Loucy (cell line): ENCODE measurements at regions not wholly inside any gene's neighbourhood (a gene's known extent, or its start where the extent isn't known, plus 50 kb on each side); places are given as distances from the start of the nearest gene placed in this dataset.

Experiments
- H2AFZ ChIP-seq: fragments of 200-600 bp; sonication (generic); 2 replicates; pipeline ENCODE4 v1.6.0; 2016; ENCODE audit warnings: antibody characterized with exemption, mild to moderate bottlenecking, low read length, moderate library complexity
- H3F3A ChIP-seq: fragments of 200-600 bp; 2 replicates; pipeline ENCODE4 v1.6.0; 2016; ENCODE audit warnings: antibody characterized with exemption, low read depth, mild to moderate bottlenecking
- H3K27me3 ChIP-seq: fragments of 200-600 bp; sonication (generic); 2 replicates; pipeline ENCODE4 v1.6.1; 2014; ENCODE audit warnings: low read length, mild to moderate bottlenecking; ENCODE audit not compliant: insufficient read depth, poor library complexity, severe bottlenecking
- H3K36me3 ChIP-seq: fragments of 200-600 bp; sonication (generic); 2 replicates; pipeline ENCODE4 v1.6.1; 2016; ENCODE audit warnings: low read length; ENCODE audit not compliant: insufficient read depth
- H3K4me1 ChIP-seq: fragments of 200-600 bp; sonication (generic); 2 replicates; pipeline ENCODE4 v1.5.1; 2014; ENCODE audit warnings: low read length, mild to moderate bottlenecking; ENCODE audit not compliant: insufficient read depth, poor library complexity, severe bottlenecking
- H3K4me2 ChIP-seq: fragments of 200-600 bp; sonication (generic); 2 replicates; pipeline ENCODE4 v1.6.0; 2014; ENCODE audit warnings: antibody characterized with exemption, low read length, low read depth, mild to moderate bottlenecking; ENCODE audit not compliant: poor library complexity, severe bottlenecking
- H3K4me3 ChIP-seq: fragments of 200-600 bp; sonication (generic); 2 replicates; pipeline ENCODE4 v1.5.1; 2014; ENCODE audit warnings: low read length, mild to moderate bottlenecking, mixed read lengths; ENCODE audit not compliant: poor library complexity, severe bottlenecking
- H3K79me2 ChIP-seq: fragments of 200-600 bp; sonication (generic); 2 replicates; pipeline ENCODE4 v1.6.1; 2014; ENCODE audit warnings: low read length; ENCODE audit not compliant: insufficient read depth
- H3K9ac ChIP-seq: fragments of 200-600 bp; sonication (generic); 2 replicates; pipeline ENCODE4 v1.6.0; 2014; ENCODE audit warnings: mild to moderate bottlenecking, low read depth, low read length, moderate library complexity; ENCODE audit not compliant: poor library complexity, severe bottlenecking
- H3K9me2 ChIP-seq: fragments of 200-600 bp; sonication (generic); replicated peaks from 2 replicates; pipeline ENCODE4 v1.6.1; 2016; ENCODE audit warnings: low read depth, low read length, mixed read lengths
- H3K9me3 ChIP-seq: fragments of 200-600 bp; sonication (generic); 2 replicates; pipeline ENCODE4 v1.6.1; 2014; ENCODE audit warnings: mild to moderate bottlenecking, antibody characterized with exemption, low read length, low read depth; ENCODE audit not compliant: insufficient read depth
- H4K20me1 ChIP-seq: fragments of 200-600 bp; sonication (generic); 2 replicates; pipeline ENCODE4 v1.6.0; 2014; ENCODE audit warnings: antibody characterized with exemption, low read length, mild to moderate bottlenecking; ENCODE audit not compliant: insufficient read depth, poor library complexity, severe bottlenecking
- CTCF ChIP-seq: fragments of 200-600 bp; sonication (generic); conservative IDR thresholded peaks from 2 replicates; pipeline ENCODE4 v1.5.1; 2014; ENCODE audit warnings: mild to moderate bottlenecking, antibody characterized with exemption, low read length
- EZH2phosphoT487 ChIP-seq: fragments of 200-600 bp; IDR thresholded peaks from 2 replicates; pipeline ENCODE4 v1.6.1; 2018; ENCODE audit warnings: antibody characterized with exemption, mild to moderate bottlenecking, moderate library complexity, borderline replicate concordance

- H3F3A ChIP-seq: no peaks in the 10 kb centered on the region
- no peaks in the 10 kb centered on the region for H3K9me2 ChIP-seq
- no peaks in the 10 kb centered on the region for H3K27me3 ChIP-seq
- TF ChIP-seq EZH2phosphoT487: no peak
- no peak for TF ChIP-seq CTCF
- H3K9me3 ChIP-seq: no peaks in the 10 kb centered on the region
- H3K9ac ChIP-seq: no peak overlapping the region
- no peaks in the 10 kb centered on the region for H3K79me2 ChIP-seq
- H3K4me3 ChIP-seq: no peak overlapping the region
- H2AFZ ChIP-seq: no peak overlapping the region
- H3K4me2 ChIP-seq: no peak overlapping the region
- H3K4me1 ChIP-seq: no peaks in the 10 kb centered on the region
- H3K36me3 ChIP-seq: no peaks in the 10 kb centered on the region
- no peaks in the 10 kb centered on the region for H4K20me1 ChIP-seq
Measured at GRCh38 chr2:72006188-72006736, 141.4 kb downstream of the CYP26B1 start.

- Histone ChIP-seq H3K27me3 (no peaks in the 10 kb centered on the region), H3K4me2 (no peak overlapping the region), H3K4me3 (no peak overlapping the region), H3K79me2 (no peaks in the 10 kb centered on the region), H3F3A (no peaks in the 10 kb centered on the region), H3K9me3 (no peaks in the 10 kb centered on the region), H3K9me2 (no peaks in the 10 kb centered on the region), H3K4me1 (no peaks in the 10 kb centered on the region), H3K36me3 (no peaks in the 10 kb centered on the region), H2AFZ (no peak overlapping the region), H3K9ac (no peak overlapping the region), H4K20me1 (no peaks in the 10 kb centered on the region)
- no peak for TF ChIP-seq EZH2phosphoT487
- no peak for TF ChIP-seq CTCF
Measured at GRCh38 chr2:72004976-72005375, 142.7 kb downstream of the CYP26B1 start.

- no peaks in the 10 kb centered on the region for H3F3A ChIP-seq
- no peaks in the 10 kb centered on the region for H3K79me2 ChIP-seq
- no peak overlapping the region for H2AFZ ChIP-seq
- TF ChIP-seq EZH2phosphoT487 (no peak), CTCF (no peak)
- no peaks in the 10 kb centered on the region for H3K9me2 ChIP-seq
- H3K9ac ChIP-seq: no peak overlapping the region
- no peaks in the 10 kb centered on the region for H3K27me3 ChIP-seq
- no peak overlapping the region for H3K4me3 ChIP-seq
- H4K20me1 ChIP-seq: no peaks in the 10 kb centered on the region
- H3K4me1 ChIP-seq: no peaks in the 10 kb centered on the region
- no peaks in the 10 kb centered on the region for H3K36me3 ChIP-seq
- no peaks in the 10 kb centered on the region for H3K9me3 ChIP-seq
- H3K4me2 ChIP-seq: no peak overlapping the region
Measured at GRCh38 chr2:72004201-72004915, 143.3 kb downstream of the CYP26B1 start.
